Gastroesophageal sphincter (tissue), 3 donors: ENCODE measurements at regions not wholly inside any gene's neighbourhood (a gene's known extent, or its start where the extent isn't known, plus 50 kb on each side); places are given as distances from the start of the nearest gene placed in this dataset.

Source experiments
- EP300 ChIP-seq: sonication (generic); formaldehyde crosslinking; IDR thresholded peaks from one replicate; pipeline ENCODE4 v1.6.1; 2017; ENCODE audit warnings: antibody characterized with exemption, mild to moderate bottlenecking
- POLR2A ChIP-seq, 2 donors: fragments of 450-650 bp; IDR thresholded peaks; one replicate each; pipeline ENCODE4 v1.6.1; 2017; ENCODE audit warnings: antibody characterized with exemption in 2 of 2, mild to moderate bottlenecking in 2 of 2, moderate library complexity in 1 of 2
- TF ChIP-seq, protein P1 (sequence below), 4 experiments: fragments of 200-600 bp in 2 of 4; fragments of 450-650 bp in 2 of 4; sonication (generic) in 1 of 4; IDR thresholded peaks; one replicate each; pipeline ENCODE4 v1.5.1; 2017 to 2019; ENCODE audit warnings: antibody characterized with exemption in 4 of 4, mild to moderate bottlenecking in 2 of 4, moderate library complexity in 2 of 4

DNA sequence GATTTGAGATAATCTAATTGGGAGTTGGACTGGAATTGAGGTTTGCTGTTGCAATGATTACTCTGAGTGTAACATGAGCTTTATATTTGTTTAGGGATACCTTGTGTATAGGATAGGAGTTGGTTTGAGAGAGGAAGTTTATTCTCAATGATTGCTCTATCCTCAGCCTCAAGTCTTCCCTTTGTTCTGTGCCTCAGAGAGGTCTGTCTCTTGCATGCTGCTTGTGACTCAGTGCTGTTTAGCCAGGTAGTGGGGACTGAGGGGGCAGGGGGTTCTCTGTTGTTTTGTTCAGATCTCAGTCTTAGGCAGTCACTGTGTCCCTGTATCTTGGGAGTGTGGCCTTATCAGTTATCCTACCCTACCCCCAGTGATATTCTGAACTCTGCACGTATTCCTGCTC is 192.1 kb downstream of the SPATA31D1 start:
- TF ChIP-seq, protein P1, sequence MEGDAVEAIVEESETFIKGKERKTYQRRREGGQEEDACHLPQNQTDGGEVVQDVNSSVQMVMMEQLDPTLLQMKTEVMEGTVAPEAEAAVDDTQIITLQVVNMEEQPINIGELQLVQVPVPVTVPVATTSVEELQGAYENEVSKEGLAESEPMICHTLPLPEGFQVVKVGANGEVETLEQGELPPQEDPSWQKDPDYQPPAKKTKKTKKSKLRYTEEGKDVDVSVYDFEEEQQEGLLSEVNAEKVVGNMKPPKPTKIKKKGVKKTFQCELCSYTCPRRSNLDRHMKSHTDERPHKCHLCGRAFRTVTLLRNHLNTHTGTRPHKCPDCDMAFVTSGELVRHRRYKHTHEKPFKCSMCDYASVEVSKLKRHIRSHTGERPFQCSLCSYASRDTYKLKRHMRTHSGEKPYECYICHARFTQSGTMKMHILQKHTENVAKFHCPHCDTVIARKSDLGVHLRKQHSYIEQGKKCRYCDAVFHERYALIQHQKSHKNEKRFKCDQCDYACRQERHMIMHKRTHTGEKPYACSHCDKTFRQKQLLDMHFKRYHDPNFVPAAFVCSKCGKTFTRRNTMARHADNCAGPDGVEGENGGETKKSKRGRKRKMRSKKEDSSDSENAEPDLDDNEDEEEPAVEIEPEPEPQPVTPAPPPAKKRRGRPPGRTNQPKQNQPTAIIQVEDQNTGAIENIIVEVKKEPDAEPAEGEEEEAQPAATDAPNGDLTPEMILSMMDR (IDR thresholded peaks at IDR 0.05), result no peak
- TF ChIP-seq EP300, result no peak
- TF ChIP-seq POLR2A (IDR thresholded peaks at IDR 0.05), result no peak
